H9 (cell line): ENCODE measurements at regions not wholly inside any gene's neighbourhood (a gene's known extent, or its start where the extent isn't known, plus 50 kb on each side); places are given as distances from the start of the nearest gene placed in this dataset.

ENCODE experiments used
- DNase-seq: peaks from one replicate; pipeline ENCODE4 v3.0.0-alpha.2; 2017
- H2AFZ ChIP-seq: one replicate; pipeline ENCODE4 v1.6.1; 2013; ENCODE audit warnings: mild to moderate bottlenecking, low read length, control low read depth, moderate library complexity
- H2AK5ac ChIP-seq: 2 replicates; pipeline ENCODE4 v1.6.1; 2013; ENCODE audit warnings: low read length, control low read depth, mixed read lengths; ENCODE audit not compliant: insufficient read length
- H2BK120ac ChIP-seq: one replicate; pipeline ENCODE4 v1.6.1; 2013; ENCODE audit warnings: low read depth, mild to moderate bottlenecking, low read length, control low read depth, inconsistent platforms; ENCODE audit not compliant: poor library complexity, severe bottlenecking
- H2BK12ac ChIP-seq: 2 replicates; pipeline ENCODE4 v1.6.1; 2013; ENCODE audit warnings: low read length, control low read depth, mixed read lengths, low read depth; ENCODE audit not compliant: insufficient read length
- H2BK15ac ChIP-seq: 2 replicates; pipeline ENCODE4 v1.6.1; 2013; ENCODE audit warnings: low read depth, low read length, control low read depth
- H2BK20ac ChIP-seq: one replicate; pipeline ENCODE4 v1.6.1; 2013; ENCODE audit warnings: low read depth, mild to moderate bottlenecking, low read length, control low read depth, inconsistent platforms; ENCODE audit not compliant: poor library complexity, severe bottlenecking
- H2BK5ac ChIP-seq: 2 replicates; pipeline ENCODE4 v1.6.1; 2013; ENCODE audit warnings: low read length, control low read depth, mixed read lengths; ENCODE audit not compliant: insufficient read length
- H3K14ac ChIP-seq: 2 replicates; pipeline ENCODE4 v1.6.1; 2013; ENCODE audit warnings: low read length, control low read depth; ENCODE audit not compliant: insufficient read depth
- H3K18ac ChIP-seq: 2 replicates; pipeline ENCODE4 v1.6.1; 2013; ENCODE audit warnings: low read depth, mild to moderate bottlenecking, mixed read lengths, low read length, control low read depth; ENCODE audit not compliant: insufficient read length
- H3K23ac ChIP-seq: 2 replicates; pipeline ENCODE4 v1.6.1; 2013; ENCODE audit warnings: low read length, control low read depth, mixed read lengths, low read depth; ENCODE audit not compliant: insufficient read length
- H3K23me2 ChIP-seq: 2 replicates; pipeline ENCODE4 v1.6.1; 2013; ENCODE audit warnings: low read depth, mild to moderate bottlenecking, mixed read lengths, low read length, control low read depth; ENCODE audit not compliant: insufficient read length, poor library complexity, severe bottlenecking
- H3K27ac ChIP-seq: 2 replicates; pipeline ENCODE4 v1.5.1; 2013; ENCODE audit warnings: low read length, control low read depth, mixed read lengths, low read depth; ENCODE audit not compliant: insufficient read length
- H3K27me3 ChIP-seq: 2 replicates; pipeline ENCODE4 v1.6.1; 2013; ENCODE audit warnings: low read length, control low read depth, inconsistent platforms; ENCODE audit not compliant: insufficient read depth
- H3K4ac ChIP-seq: 2 replicates; pipeline ENCODE4 v1.6.1; 2013; ENCODE audit warnings: low read depth, mild to moderate bottlenecking, control low read depth, inconsistent platforms, low read length, moderate library complexity
- H3K4me1 ChIP-seq: 2 replicates; pipeline ENCODE4 v1.6.1; 2013; ENCODE audit warnings: low read length, control low read depth, inconsistent platforms; ENCODE audit not compliant: insufficient read depth
- H3K4me2 ChIP-seq: 2 replicates; pipeline ENCODE4 v1.6.1; 2013; ENCODE audit warnings: low read length, control low read depth, mixed read lengths; ENCODE audit not compliant: insufficient read length, insufficient read depth
- H3K56ac ChIP-seq: 2 replicates; pipeline ENCODE4 v1.6.1; 2013; ENCODE audit warnings: low read depth, mild to moderate bottlenecking, mixed read lengths, low read length, control low read depth; ENCODE audit not compliant: insufficient read length
- H3K79me1 ChIP-seq: 2 replicates; pipeline ENCODE4 v1.6.1; 2013; ENCODE audit warnings: low read depth, mild to moderate bottlenecking, moderate library complexity, low read length, control low read depth, inconsistent platforms; ENCODE audit not compliant: insufficient read depth, poor library complexity, severe bottlenecking
- H3K79me2 ChIP-seq: 2 replicates; pipeline ENCODE4 v1.6.1; 2013; ENCODE audit warnings: low read length, control low read depth, inconsistent platforms; ENCODE audit not compliant: insufficient read depth
- H3K9ac ChIP-seq: 2 replicates; pipeline ENCODE4 v1.6.1; 2013; ENCODE audit warnings: low read length, control low read depth, mixed read lengths; ENCODE audit not compliant: insufficient read length; ENCODE audit errors: extremely low read depth
- H3K9me3 ChIP-seq: one replicate; pipeline ENCODE4 v1.6.1; 2013; ENCODE audit warnings: low read depth, low read length, inconsistent platforms; ENCODE audit not compliant: control insufficient read depth
- H3T11ph ChIP-seq: one replicate; pipeline ENCODE4 v1.6.1; 2013; ENCODE audit warnings: mild to moderate bottlenecking, low read length, control low read depth, inconsistent platforms
- H4K20me1 ChIP-seq: one replicate; pipeline ENCODE4 v1.6.1; 2013; ENCODE audit not compliant: control insufficient read depth, insufficient read length, insufficient read depth
- H4K5ac ChIP-seq: 2 replicates; pipeline ENCODE4 v1.6.1; 2013; ENCODE audit warnings: low read depth, mild to moderate bottlenecking, mixed read lengths, low read length, control low read depth; ENCODE audit not compliant: insufficient read length
- H4K8ac ChIP-seq: replicated peaks from 2 replicates; pipeline ENCODE4 v1.6.1; 2013; ENCODE audit warnings: low read length, control low read depth, mixed read lengths, low read depth; ENCODE audit not compliant: insufficient read length
- H4K91ac ChIP-seq: 2 replicates; pipeline ENCODE4 v1.6.1; 2013; ENCODE audit warnings: low read depth, mild to moderate bottlenecking, moderate library complexity, mixed read lengths, low read length, control low read depth; ENCODE audit not compliant: insufficient read length
- H3K27ac Mint-ChIP-seq, 3 experiments: 2 replicates in 2 of 3; 3 replicates in 1 of 3; pipeline ENCODE4 v1.8.0; 2020 to 2021; ENCODE audit warnings: mixed read lengths in 3 of 3, mild to moderate bottlenecking in 1 of 3, moderate library complexity in 1 of 3
- H3K27me3 Mint-ChIP-seq: 2 replicates; pipeline ENCODE4 v1.8.0; 2021; ENCODE audit warnings: low read depth, mild to moderate bottlenecking, moderate library complexity, mixed read lengths
- H3K36me3 Mint-ChIP-seq, 3 experiments: 2 replicates in 2 of 3; 3 replicates in 1 of 3; pipeline ENCODE4 v1.8.0; 2020 to 2021; ENCODE audit warnings: low read depth in 3 of 3, mixed read lengths in 3 of 3; ENCODE audit not compliant: insufficient read depth in 1 of 3
- H3K4me1 Mint-ChIP-seq, 2 experiments: 2 replicates each; pipeline ENCODE4 v1.8.0; 2020; ENCODE audit warnings: mixed read lengths in 2 of 2
- H3K4me3 Mint-ChIP-seq, 2 experiments: 2 replicates in 1 of 2; 3 replicates in 1 of 2; pipeline ENCODE4 v1.8.0; 2020 to 2021; ENCODE audit warnings: mild to moderate bottlenecking in 2 of 2, mixed read lengths in 2 of 2, moderate library complexity in 1 of 2
- H3K9me3 Mint-ChIP-seq, 2 experiments: 2 replicates in 1 of 2; 3 replicates in 1 of 2; pipeline ENCODE4 v1.8.0; 2020; ENCODE audit warnings: mild to moderate bottlenecking in 2 of 2, mixed read lengths in 2 of 2, moderate library complexity in 1 of 2
- CTCF ChIP-seq: fragments of 200-600 bp; sonication (generic); conservative IDR thresholded peaks from 3 replicates; pipeline ENCODE4 v1.8.0; 2021; ENCODE audit warnings: antibody characterized with exemption, mild to moderate bottlenecking
- WGBS: extraction: QIAGEN DNeasy Blood & Tissue Kit; methylation state at CpG from one replicate; pipeline ENCODE4 v1.1.7; 2013; ENCODE audit warnings: missing lambda C conversion rate, low lambda C conversion rate, mixed read lengths; ENCODE audit not compliant: insufficient read length; ENCODE audit errors: extremely low coverage; 5-methylcytosine and 5-hydroxymethylcytosine counted together

DNA sequence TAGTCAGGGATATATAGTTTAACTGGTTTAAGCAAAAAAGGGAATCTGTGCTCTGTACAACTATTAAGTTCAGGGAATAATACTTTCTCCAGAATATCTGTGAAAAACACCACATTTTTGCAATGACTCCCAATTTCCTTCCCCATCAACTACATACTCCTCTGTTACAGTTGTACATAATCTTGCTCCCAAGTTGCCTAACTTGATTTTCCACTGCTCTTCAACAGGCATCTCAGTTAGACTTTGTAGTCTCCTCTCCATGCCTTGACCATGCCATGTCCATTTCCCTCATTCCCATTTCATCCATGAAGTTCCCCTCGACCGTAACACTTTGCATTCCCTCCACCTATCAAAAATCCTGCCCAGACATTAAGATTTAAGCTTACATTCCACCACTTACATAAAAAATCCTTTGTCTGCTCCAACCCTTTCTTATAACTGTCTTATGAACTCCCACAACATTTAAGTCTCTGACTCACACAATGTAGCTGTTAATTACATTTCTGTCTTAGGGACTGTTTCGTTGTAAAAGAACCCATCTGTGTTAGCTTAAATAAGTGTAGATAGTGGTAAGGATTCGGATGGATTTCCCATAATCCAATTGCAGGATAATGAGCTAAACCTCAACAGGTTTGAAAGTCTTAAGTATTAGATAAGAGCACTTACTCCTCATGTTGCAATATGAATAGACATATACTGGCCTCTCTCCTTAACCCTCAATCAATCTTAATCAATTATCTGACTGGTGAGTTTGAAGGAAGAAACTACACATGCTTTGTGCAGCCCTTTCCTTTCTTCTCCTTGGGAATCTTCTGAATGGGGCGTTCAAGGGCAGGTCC, 156.5 kb downstream of the PAWR start:
- H3K18ac ChIP-seq = no peak overlapping the region
- Mint-ChIP-seq H3K4me3 (no peak overlapping the region), H3K27me3 (no peaks in the 10 kb centered on the region), H3K4me1 (peaks cover 22 to 25% of the 10 kb centered on the region in 2 experiments), H3K9me3 (no peaks in the 10 kb centered on the region; a peak in 1 of 5 replicates), H3K27ac (no peak overlapping the region), H3K36me3 (peaks cover 0 to 6% (median 2%) of the 10 kb centered on the region in 3 experiments; a peak in 4 of 7 replicates)
- no CpG with 5 or more reads among the region's 5 CpGs for WGBS
- no peak overlapping the region for H2BK5ac ChIP-seq
- no peak overlapping the region for H3K4ac ChIP-seq
- H3T11ph ChIP-seq = no peak overlapping the region
- TF ChIP-seq CTCF = no peak
- H4K5ac ChIP-seq = no peak overlapping the region
- no peaks in the 10 kb centered on the region for H3K79me1 ChIP-seq
- no peak overlapping the region for H3K56ac ChIP-seq
- H3K4me1 ChIP-seq = peaks cover 5% of the 10 kb centered on the region; the same call in 1 of the 2 replicates
- no peak overlapping the region for H2BK12ac ChIP-seq
- no peak overlapping the region for H2BK120ac ChIP-seq
- no peaks in the 10 kb centered on the region for H3K79me2 ChIP-seq
- no peak overlapping the region for H4K8ac ChIP-seq
- H3K23me2 ChIP-seq = no peaks in the 10 kb centered on the region
- no peaks in the 10 kb centered on the region for H4K20me1 ChIP-seq
- H2BK15ac ChIP-seq = no peak overlapping the region
- H2AK5ac ChIP-seq = no peak overlapping the region
- H4K91ac ChIP-seq = no peak overlapping the region
- no peak overlapping the region for H2BK20ac ChIP-seq
- no peak overlapping the region for H3K27ac ChIP-seq
- H3K4me2 ChIP-seq = no peak overlapping the region
- H2AFZ ChIP-seq = no peak overlapping the region
- DNase-seq = no peak
- H3K9ac ChIP-seq = no peak overlapping the region
- no peaks in the 10 kb centered on the region for H3K9me3 ChIP-seq
- H3K14ac ChIP-seq = no peak overlapping the region
- no peak overlapping the region for H3K23ac ChIP-seq
- H3K27me3 ChIP-seq = no peaks in the 10 kb centered on the region
